B cell (primary cell): ENCODE measurements at regions not wholly inside any gene's neighbourhood (a gene's known extent, or its start where the extent isn't known, plus 50 kb on each side); places are given as distances from the start of the nearest gene placed in this dataset.

Source experiments
- CTCF ChIP-seq: fragments of 200-600 bp; IDR thresholded peaks from one replicate; pipeline ENCODE4 v1.8.0; 2022; ENCODE audit warnings: antibody characterized with exemption, mild to moderate bottlenecking
- EZH2 ChIP-seq: IDR thresholded peaks from 2 replicates; pipeline ENCODE4 v1.6.1; 2012; ENCODE audit warnings: borderline replicate concordance, low read depth, mild to moderate bottlenecking, moderate library complexity, low read length; ENCODE audit not compliant: insufficient read depth, poor library complexity, severe bottlenecking

- TF ChIP-seq EZH2 = no peak
- TF ChIP-seq CTCF = no peak
These were observed 67.7 kb upstream of the FCN1 start for GRCh38 chr9:134985451-134985850.
